Stomach smooth muscle (tissue), 2 donors: ENCODE measurements at regions not wholly inside any gene's neighbourhood (a gene's known extent, or its start where the extent isn't known, plus 50 kb on each side); places are given as distances from the start of the nearest gene placed in this dataset.

Experiments
- H3K27ac ChIP-seq: one replicate; pipeline ENCODE4 v1.7.0; 2013; ENCODE audit warnings: mild to moderate bottlenecking, low read length, inconsistent platforms
- H3K27me3 ChIP-seq, 2 donors: one replicate each; pipeline ENCODE4 v1.7.0; 2013; ENCODE audit warnings: low read length in 2 of 2; ENCODE audit not compliant: insufficient read depth in 2 of 2, control insufficient read depth in 1 of 2
- H3K36me3 ChIP-seq, 2 donors: one replicate each; pipeline ENCODE4 v1.7.0; 2013; ENCODE audit warnings: low read length in 2 of 2; ENCODE audit not compliant: control insufficient read depth in 2 of 2, insufficient read depth in 2 of 2
- H3K4me1 ChIP-seq: one replicate; pipeline ENCODE4 v1.7.0; 2013; ENCODE audit warnings: low read length; ENCODE audit not compliant: control insufficient read depth, insufficient read depth
- H3K4me3 ChIP-seq, 2 donors: one replicate each; pipeline ENCODE4 v1.7.0; 2013; ENCODE audit warnings: low read length in 2 of 2
- H3K9ac ChIP-seq, 2 donors: one replicate each; pipeline ENCODE4 v1.7.0; 2013; ENCODE audit warnings: low read length in 2 of 2, mild to moderate bottlenecking in 1 of 2
- H3K9me3 ChIP-seq, 2 donors: one replicate each; pipeline ENCODE4 v1.7.0; 2013; ENCODE audit warnings: low read length in 2 of 2; ENCODE audit not compliant: control insufficient read depth in 2 of 2
- donor health status: healthy.
- donor health status: Pancreatic carcinoma.

- Histone ChIP-seq H3K9me3 (no peaks in the 10 kb centered on the region), H3K4me1 (no peaks in the 10 kb centered on the region), H3K4me3 (no peak overlapping the region), H3K9ac (no peak overlapping the region), H3K36me3 (no peaks in the 10 kb centered on the region), H3K27ac (no peak overlapping the region), H3K27me3 (no peaks in the 10 kb centered on the region)
These were observed 577.1 kb downstream of the HACE1 start for GRCh38 chr6:104282581-104282980.

GRCh38 chr6:104281370-104281769 lies 578.3 kb downstream of the HACE1 start:
- H3K27me3 ChIP-seq = no peaks in the 10 kb centered on the region
- H3K4me3 ChIP-seq = no peak overlapping the region
- H3K4me1 ChIP-seq = no peaks in the 10 kb centered on the region
- H3K27ac ChIP-seq = no peak overlapping the region
- no peaks in the 10 kb centered on the region for H3K9me3 ChIP-seq
- H3K9ac ChIP-seq = no peak overlapping the region
- H3K36me3 ChIP-seq = no peaks in the 10 kb centered on the region

- Histone ChIP-seq H3K27ac (no peak overlapping the region), H3K9me3 (no peaks in the 10 kb centered on the region), H3K36me3 (no peaks in the 10 kb centered on the region), H3K4me3 (no peak overlapping the region), H3K9ac (no peak overlapping the region), H3K4me1 (no peaks in the 10 kb centered on the region), H3K27me3 (no peaks in the 10 kb centered on the region)
These were observed 591.3 kb downstream of the HACE1 start for GRCh38 chr6:104268389-104268788.

DNA sequence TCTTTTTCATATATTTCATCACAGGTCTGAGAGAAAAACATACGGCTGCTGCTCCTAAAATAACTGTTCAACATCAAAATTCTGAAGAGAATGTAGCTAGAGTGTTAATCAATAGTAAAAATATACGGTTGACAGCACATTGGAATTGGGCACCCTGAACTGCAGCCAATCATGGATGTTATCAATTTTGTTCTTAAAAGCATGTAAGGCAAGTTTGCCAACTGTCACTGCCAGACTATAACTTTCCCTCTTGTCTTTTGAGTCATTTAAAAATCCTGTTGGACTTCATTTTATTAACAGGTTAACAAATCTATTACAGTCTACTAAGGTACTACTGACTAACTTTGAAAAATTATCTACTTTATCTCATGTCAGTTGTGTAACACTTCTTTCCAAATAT lies 592.8 kb downstream of the HACE1 start:
- no peak overlapping the region for H3K9ac ChIP-seq
- H3K27me3 ChIP-seq = no peaks in the 10 kb centered on the region
- H3K9me3 ChIP-seq = no peaks in the 10 kb centered on the region
- H3K36me3 ChIP-seq = no peaks in the 10 kb centered on the region
- H3K4me3 ChIP-seq = no peak overlapping the region
- H3K4me1 ChIP-seq = no peaks in the 10 kb centered on the region
- H3K27ac ChIP-seq = no peak overlapping the region

- no peak overlapping the region for H3K4me3 ChIP-seq
- H3K9me3 ChIP-seq = peaks cover 0 to 5% of the 10 kb centered on the region in 2 donors
- no peak overlapping the region for H3K9ac ChIP-seq
- H3K36me3 ChIP-seq = no peaks in the 10 kb centered on the region
- no peaks in the 10 kb centered on the region for H3K4me1 ChIP-seq
- no peaks in the 10 kb centered on the region for H3K27me3 ChIP-seq
- H3K27ac ChIP-seq = no peak overlapping the region
These were observed 603.1 kb downstream of the HACE1 start for GRCh38 chr6:104256646-104257045.

GRCh38 chr6:104253236-104253635 lies 606.5 kb downstream of the HACE1 start:
- Histone ChIP-seq H3K27ac (no peak overlapping the region), H3K27me3 (no peaks in the 10 kb centered on the region), H3K9ac (no peak overlapping the region), H3K4me1 (no peaks in the 10 kb centered on the region), H3K9me3 (peaks cover 0 to 6% of the 10 kb centered on the region in 2 donors), H3K4me3 (no peak overlapping the region), H3K36me3 (no peaks in the 10 kb centered on the region)

DNA sequence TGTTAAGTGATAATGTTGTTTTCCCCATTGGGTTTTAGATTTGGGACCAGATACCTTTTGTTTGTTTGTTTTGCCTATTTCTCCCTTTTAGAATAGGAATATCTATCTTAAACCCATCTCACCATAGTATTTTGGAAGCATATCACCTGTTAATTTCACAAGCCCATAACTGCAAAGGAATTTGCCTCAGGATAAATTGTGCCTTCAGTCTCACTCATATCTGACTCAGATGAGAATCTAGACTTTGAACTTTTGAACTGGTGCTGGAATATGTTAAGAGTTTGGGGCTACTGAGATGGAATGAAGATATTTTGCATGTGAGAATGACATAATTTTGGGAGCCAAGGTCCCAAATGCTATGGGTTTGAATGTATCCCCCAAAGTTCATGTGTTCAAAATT lies 607.4 kb downstream of the HACE1 start:
- H3K36me3 ChIP-seq = no peaks in the 10 kb centered on the region
- H3K27ac ChIP-seq = no peak overlapping the region
- H3K4me3 ChIP-seq = no peak overlapping the region
- no peaks in the 10 kb centered on the region for H3K4me1 ChIP-seq
- H3K9me3 ChIP-seq = peaks cover 0 to 6% of the 10 kb centered on the region in 2 donors
- no peaks in the 10 kb centered on the region for H3K27me3 ChIP-seq
- H3K9ac ChIP-seq = no peak overlapping the region

DNA sequence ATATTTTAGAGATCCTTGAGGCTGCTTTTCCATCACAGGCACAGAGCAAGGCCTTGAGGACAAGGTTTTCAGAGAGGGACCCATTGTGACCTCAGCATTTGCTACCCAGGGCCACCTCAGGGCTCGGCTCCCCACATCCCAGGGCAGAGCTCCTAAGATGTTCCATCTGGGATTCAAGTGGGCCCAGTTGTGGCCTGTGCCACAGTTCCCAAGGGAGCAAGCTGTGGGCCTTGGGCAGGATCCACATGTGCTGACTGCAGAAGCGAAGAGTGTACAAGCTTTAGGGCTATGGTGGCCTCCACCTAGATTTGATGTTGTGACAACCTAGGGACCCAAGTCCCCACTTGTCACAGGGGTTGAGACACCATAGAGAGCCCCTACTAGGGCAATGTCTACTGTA lies 608.1 kb downstream of the HACE1 start:
- H3K27me3 ChIP-seq = no peaks in the 10 kb centered on the region
- H3K27ac ChIP-seq = no peak overlapping the region
- no peak overlapping the region for H3K4me3 ChIP-seq
- H3K9me3 ChIP-seq = peaks cover 0 to 6% of the 10 kb centered on the region in 2 donors
- H3K9ac ChIP-seq = no peak overlapping the region
- no peaks in the 10 kb centered on the region for H3K4me1 ChIP-seq
- H3K36me3 ChIP-seq = no peaks in the 10 kb centered on the region

DNA sequence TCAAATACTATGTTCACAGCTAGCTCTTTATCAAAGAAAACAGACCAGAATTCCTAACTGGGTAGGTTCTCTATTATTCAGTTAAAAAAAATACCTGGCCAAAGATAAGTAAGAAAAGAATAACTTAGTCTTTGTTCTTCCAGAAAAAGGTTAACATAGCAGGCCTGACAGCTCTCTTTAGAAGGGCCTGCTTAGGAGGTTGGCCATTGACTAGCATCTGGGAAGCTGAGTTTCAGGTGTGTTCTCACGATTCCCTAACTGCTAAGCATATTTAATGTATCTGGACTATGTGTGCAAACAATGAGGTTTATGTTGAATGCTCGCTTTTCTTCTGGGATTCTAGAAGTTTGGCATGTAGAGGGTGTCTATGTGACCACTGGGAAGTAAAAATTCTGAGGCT lies 618.9 kb downstream of the HACE1 start:
- Histone ChIP-seq H3K27me3 (no peaks in the 10 kb centered on the region), H3K27ac (no peak overlapping the region), H3K9ac (no peak overlapping the region), H3K4me1 (no peaks in the 10 kb centered on the region), H3K4me3 (no peak overlapping the region), H3K36me3 (no peaks in the 10 kb centered on the region), H3K9me3 (no peaks in the 10 kb centered on the region)

- Histone ChIP-seq H3K27me3 (no peaks in the 10 kb centered on the region), H3K4me1 (no peaks in the 10 kb centered on the region), H3K9ac (no peak overlapping the region), H3K27ac (no peak overlapping the region), H3K9me3 (no peaks in the 10 kb centered on the region), H3K4me3 (no peak overlapping the region), H3K36me3 (no peaks in the 10 kb centered on the region)
These were observed 619.7 kb downstream of the HACE1 start for GRCh38 chr6:104239971-104240370.

DNA sequence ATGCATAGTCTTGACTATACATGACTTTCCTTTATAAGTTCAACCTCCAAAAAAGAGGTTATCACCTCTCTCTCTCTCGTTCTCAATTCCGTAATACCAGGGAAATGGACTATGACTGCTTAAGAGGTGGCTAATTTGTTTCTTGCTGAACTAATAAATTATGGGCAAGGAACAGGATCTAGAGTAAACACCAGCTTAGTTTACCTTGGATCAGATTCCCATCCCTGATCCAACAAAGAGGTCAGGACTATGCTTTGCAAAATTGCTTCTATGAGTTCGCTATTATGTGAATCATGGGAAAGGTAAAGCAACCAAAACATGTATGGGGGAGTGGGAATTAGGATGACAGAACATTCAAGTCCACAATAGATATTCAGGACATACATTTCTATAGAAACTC lies 630.7 kb downstream of the HACE1 start:
- Histone ChIP-seq H3K27me3 (no peaks in the 10 kb centered on the region), H3K27ac (no peak overlapping the region), H3K4me1 (peaks cover 4% of the 10 kb centered on the region), H3K4me3 (no peak overlapping the region), H3K9me3 (no peaks in the 10 kb centered on the region), H3K36me3 (no peaks in the 10 kb centered on the region), H3K9ac (no peak overlapping the region)

DNA sequence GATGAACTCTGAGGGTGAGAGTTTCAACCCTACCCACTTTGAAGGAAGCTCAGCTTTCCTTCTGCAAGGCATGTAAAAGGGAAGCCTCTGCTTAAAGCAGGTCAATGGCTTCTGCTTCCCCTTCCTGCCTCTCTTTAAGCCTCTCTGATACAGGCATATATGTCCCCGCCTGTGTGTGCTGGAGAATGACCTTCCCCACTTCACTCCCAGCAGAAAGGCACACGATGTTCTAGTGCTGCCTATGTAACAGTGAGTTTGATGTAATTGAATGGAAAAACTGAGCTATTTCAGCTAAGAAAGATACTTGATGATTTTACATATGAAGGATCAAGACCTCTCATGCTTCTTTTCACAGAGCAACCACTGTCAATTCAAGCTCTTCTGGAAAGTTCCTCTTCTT lies 632.2 kb downstream of the HACE1 start:
- Histone ChIP-seq H3K9ac (no peak overlapping the region), H3K27ac (no peak overlapping the region), H3K27me3 (no peaks in the 10 kb centered on the region), H3K4me1 (peaks cover 4% of the 10 kb centered on the region), H3K9me3 (no peaks in the 10 kb centered on the region), H3K4me3 (no peak overlapping the region), H3K36me3 (no peaks in the 10 kb centered on the region)
